NT2/D1 (cell line): ENCODE measurements at regions not wholly inside any gene's neighbourhood (a gene's known extent, or its start where the extent isn't known, plus 50 kb on each side); places are given as distances from the start of the nearest gene placed in this dataset.

Experiments
- DNase-seq: peaks from one replicate; pipeline ENCODE4 v3.0.0-alpha.2; 2011; ENCODE audit warnings: low read depth, low spot score
- H3K27me3 ChIP-seq: 2 replicates; pipeline ENCODE4 v1.6.0; 2011; ENCODE audit warnings: mild to moderate bottlenecking; ENCODE audit not compliant: insufficient read length, insufficient read depth
- H3K36me3 ChIP-seq: 2 replicates; pipeline ENCODE4 v1.6.1; 2011; ENCODE audit warnings: mild to moderate bottlenecking, low read length, mixed read lengths; ENCODE audit not compliant: insufficient read depth, insufficient read length
- H3K4me1 ChIP-seq: 2 replicates; pipeline ENCODE4 v1.5.1; 2011; ENCODE audit not compliant: insufficient read depth, insufficient read length
- H3K4me3 ChIP-seq: 2 replicates; pipeline ENCODE4 v1.5.1; 2011; ENCODE audit warnings: low read depth; ENCODE audit not compliant: insufficient read length
- H3K9ac ChIP-seq: 2 replicates; pipeline ENCODE4 v1.6.0; 2011; ENCODE audit warnings: low read depth; ENCODE audit not compliant: insufficient read length
- H3K9me3 ChIP-seq: 2 replicates; pipeline ENCODE4 v1.5.1; 2011; ENCODE audit warnings: mild to moderate bottlenecking, low read length; ENCODE audit not compliant: insufficient read depth
- SUZ12 ChIP-seq: IDR thresholded peaks from 2 replicates; pipeline ENCODE4 v1.6.1; 2011; ENCODE audit not compliant: insufficient read length, insufficient read depth; ENCODE audit errors: extremely low read depth
- YY1 ChIP-seq: IDR thresholded peaks from 2 replicates; pipeline ENCODE4 v1.6.1; 2011; ENCODE audit not compliant: insufficient read length, insufficient read depth
- ZNF274 ChIP-seq: IDR thresholded peaks from 2 replicates; pipeline ENCODE4 v1.6.1; 2011; ENCODE audit warnings: mild to moderate bottlenecking, low read depth, low read length

GRCh38 chr4:173777421-173777820 is 247.4 kb upstream of the HAND2 start:
- no peaks in the 10 kb centered on the region for H3K27me3 ChIP-seq
- no peak for DNase-seq
- no peaks in the 10 kb centered on the region for H3K36me3 ChIP-seq
- peaks cover 4% of the 10 kb centered on the region for H3K4me1 ChIP-seq
- H3K9ac ChIP-seq, result no peak overlapping the region
- H3K4me3 ChIP-seq, result no peak overlapping the region
- TF ChIP-seq SUZ12 (no peak), YY1 (no peak), ZNF274 (no peak)
- 0 out of 2 replicates have a peak, but pooled peaks cover 8% of the 10 kb centered on the region for H3K9me3 ChIP-seq

DNA sequence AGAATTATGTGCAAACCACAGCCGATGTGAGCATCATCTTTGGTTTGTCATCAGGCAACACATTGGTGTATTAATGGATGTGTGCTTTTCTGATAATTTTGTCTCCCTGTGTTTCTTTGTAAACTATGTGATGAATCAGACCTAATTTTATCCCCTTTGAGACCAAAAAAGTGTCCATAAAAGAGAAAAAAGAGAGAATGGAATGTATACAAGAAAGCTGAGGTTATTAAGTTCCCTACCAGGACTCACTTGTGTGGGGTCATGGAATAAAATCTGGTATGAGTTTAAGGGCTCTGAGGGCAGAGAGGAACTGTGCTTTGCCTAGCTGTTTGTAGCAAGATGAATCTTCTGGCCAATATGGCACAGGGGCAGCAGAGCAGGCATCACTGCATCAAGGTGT is 239.5 kb upstream of the HAND2 start:
- Histone ChIP-seq H3K9me3 (no peaks in the 10 kb centered on the region), H3K4me3 (no peak overlapping the region), H3K36me3 (no peaks in the 10 kb centered on the region), H3K4me1 (no peaks in the 10 kb centered on the region), H3K9ac (no peak overlapping the region), H3K27me3 (no peaks in the 10 kb centered on the region)
- DNase-seq, result no peak
- no peak for TF ChIP-seq SUZ12
- TF ChIP-seq ZNF274, result no peak
- TF ChIP-seq YY1, result no peak

- H3K4me3 ChIP-seq, result no peak overlapping the region
- no peak overlapping the region for H3K9ac ChIP-seq
- no peaks in the 10 kb centered on the region for H3K9me3 ChIP-seq
- DNase-seq, result no peak
- H3K4me1 ChIP-seq, result no peaks in the 10 kb centered on the region
- H3K36me3 ChIP-seq, result no peaks in the 10 kb centered on the region
- TF ChIP-seq ZNF274, result no peak
- no peak for TF ChIP-seq SUZ12
- no peak for TF ChIP-seq YY1
- H3K27me3 ChIP-seq, result no peaks in the 10 kb centered on the region
Observed at GRCh38 chr4:173767650-173768049, 237.6 kb upstream of the HAND2 start.

DNA sequence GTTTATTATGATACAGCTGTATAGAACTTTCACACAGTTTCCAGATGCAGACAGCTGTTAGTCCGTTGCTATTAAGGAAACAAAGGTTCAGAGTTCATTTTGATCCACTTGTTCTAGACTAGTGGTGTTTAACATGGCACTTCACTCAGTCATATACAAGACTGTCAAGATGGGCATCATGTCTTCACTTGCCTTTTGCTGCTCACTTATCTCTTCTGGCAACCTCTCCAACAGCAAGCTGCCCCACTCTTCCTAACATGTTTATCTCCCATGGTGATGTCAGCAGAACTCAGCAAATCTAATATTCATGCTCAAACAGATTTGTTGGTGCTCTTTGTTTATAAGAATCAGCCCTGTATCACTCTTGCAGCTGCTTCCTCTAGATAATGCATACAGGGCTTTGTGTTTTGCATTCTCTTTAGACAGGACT is 236.2 kb upstream of the HAND2 start:
- Histone ChIP-seq H3K36me3 (no peaks in the 10 kb centered on the region), H3K27me3 (no peaks in the 10 kb centered on the region), H3K9me3 (no peaks in the 10 kb centered on the region), H3K4me3 (no peak overlapping the region), H3K9ac (no peak overlapping the region), H3K4me1 (no peaks in the 10 kb centered on the region)
- no peak for DNase-seq
- no peak for TF ChIP-seq ZNF274
- no peak for TF ChIP-seq YY1
- TF ChIP-seq SUZ12, result no peak

- no peak for TF ChIP-seq SUZ12
- TF ChIP-seq YY1, result no peak
- no peak for TF ChIP-seq ZNF274
Observed at GRCh38 chr4:173765751-173766150, 235.7 kb upstream of the HAND2 start.

GRCh38 chr4:173763389-173763788 is 233.4 kb upstream of the HAND2 start:
- Histone ChIP-seq H3K4me3 (no peak overlapping the region), H3K9me3 (no peaks in the 10 kb centered on the region), H3K9ac (no peak overlapping the region), H3K4me1 (no peaks in the 10 kb centered on the region), H3K36me3 (no peaks in the 10 kb centered on the region), H3K27me3 (no peaks in the 10 kb centered on the region)
- no peak for DNase-seq
- TF ChIP-seq YY1 (no peak), SUZ12 (no peak)

More at GRCh38 chr4:173765751-173766150, 235.7 kb upstream of the HAND2 start:
- Histone ChIP-seq H3K36me3 (no peaks in the 10 kb centered on the region), H3K4me3 (no peak overlapping the region), H3K27me3 (no peaks in the 10 kb centered on the region), H3K9me3 (no peaks in the 10 kb centered on the region), H3K9ac (no peak overlapping the region), H3K4me1 (no peaks in the 10 kb centered on the region)
- no peak for DNase-seq

GRCh38 chr4:173761938-173762337 is 231.9 kb upstream of the HAND2 start:
- no peak overlapping the region for H3K4me3 ChIP-seq
- no peaks in the 10 kb centered on the region for H3K36me3 ChIP-seq
- no peaks in the 10 kb centered on the region for H3K27me3 ChIP-seq
- TF ChIP-seq ZNF274 (no peak), SUZ12 (no peak), YY1 (no peak)
- H3K9me3 ChIP-seq, result no peaks in the 10 kb centered on the region
- no peak for DNase-seq
- H3K9ac ChIP-seq, result no peak overlapping the region
- no peaks in the 10 kb centered on the region for H3K4me1 ChIP-seq

DNA sequence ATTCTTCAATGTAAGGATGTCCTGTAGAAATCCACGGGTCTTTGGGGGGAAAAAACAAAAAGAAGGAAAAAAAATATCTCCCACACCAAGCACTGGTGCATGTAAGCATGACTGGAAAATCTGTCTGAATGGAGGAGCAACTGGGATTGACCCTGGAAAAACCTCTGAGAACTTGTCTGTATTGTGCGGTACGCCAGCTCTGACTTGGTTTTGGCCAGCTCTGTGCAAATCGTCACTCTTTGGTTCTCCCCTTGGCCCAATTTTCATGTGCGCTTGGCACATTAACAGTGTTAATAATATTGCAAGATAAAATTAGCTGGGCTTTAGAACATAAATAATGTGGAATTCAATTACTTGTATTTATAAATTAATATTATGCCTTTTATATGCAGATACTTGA is 231.2 kb upstream of the HAND2 start:
- DNase-seq, result no peak
- Histone ChIP-seq H3K36me3 (no peaks in the 10 kb centered on the region), H3K4me3 (no peak overlapping the region), H3K4me1 (no peaks in the 10 kb centered on the region), H3K9me3 (no peaks in the 10 kb centered on the region), H3K9ac (no peak overlapping the region), H3K27me3 (no peaks in the 10 kb centered on the region)
- no peak for TF ChIP-seq SUZ12
- TF ChIP-seq ZNF274, result no peak
- TF ChIP-seq YY1, result no peak
